ENCODE measurements at regions not wholly inside any gene's neighbourhood (a gene's known extent, or its start where the extent isn't known, plus 50 kb on each side); places are given as distances from the start of the nearest gene placed in this dataset.
"Not testable (repeated sequence)": the region's sequence is repeated elsewhere in the genome, so short reads cannot be mapped to it uniquely, and the experiment has no call there.

DNA sequence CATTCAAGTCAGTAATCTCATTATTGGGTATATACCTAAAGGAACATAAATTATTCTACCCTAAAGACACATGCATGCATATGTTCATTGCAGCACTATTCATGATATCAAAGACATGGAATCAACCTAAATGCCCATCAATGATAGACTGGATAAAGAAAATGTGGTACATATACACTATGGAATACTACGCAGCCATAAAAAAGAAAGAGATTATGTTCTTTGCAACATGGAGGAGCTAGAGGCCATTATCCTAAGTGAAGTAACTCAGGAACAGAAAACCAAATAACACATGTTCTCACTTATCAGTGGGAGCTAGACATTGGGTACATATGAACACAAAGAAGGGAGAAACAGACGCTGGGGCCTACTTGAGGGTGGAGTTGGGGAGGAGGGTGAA lies 471.4 kb downstream of the SIPA1L2 start:
- TF ChIP-seq, protein P1, sequence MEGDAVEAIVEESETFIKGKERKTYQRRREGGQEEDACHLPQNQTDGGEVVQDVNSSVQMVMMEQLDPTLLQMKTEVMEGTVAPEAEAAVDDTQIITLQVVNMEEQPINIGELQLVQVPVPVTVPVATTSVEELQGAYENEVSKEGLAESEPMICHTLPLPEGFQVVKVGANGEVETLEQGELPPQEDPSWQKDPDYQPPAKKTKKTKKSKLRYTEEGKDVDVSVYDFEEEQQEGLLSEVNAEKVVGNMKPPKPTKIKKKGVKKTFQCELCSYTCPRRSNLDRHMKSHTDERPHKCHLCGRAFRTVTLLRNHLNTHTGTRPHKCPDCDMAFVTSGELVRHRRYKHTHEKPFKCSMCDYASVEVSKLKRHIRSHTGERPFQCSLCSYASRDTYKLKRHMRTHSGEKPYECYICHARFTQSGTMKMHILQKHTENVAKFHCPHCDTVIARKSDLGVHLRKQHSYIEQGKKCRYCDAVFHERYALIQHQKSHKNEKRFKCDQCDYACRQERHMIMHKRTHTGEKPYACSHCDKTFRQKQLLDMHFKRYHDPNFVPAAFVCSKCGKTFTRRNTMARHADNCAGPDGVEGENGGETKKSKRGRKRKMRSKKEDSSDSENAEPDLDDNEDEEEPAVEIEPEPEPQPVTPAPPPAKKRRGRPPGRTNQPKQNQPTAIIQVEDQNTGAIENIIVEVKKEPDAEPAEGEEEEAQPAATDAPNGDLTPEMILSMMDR (IDR thresholded peaks at IDR 0.05): not testable (repeated sequence)
- TF ChIP-seq ZFX (IDR thresholded peaks at IDR 0.05; ENCODE audit: borderline replicate concordance): not testable (repeated sequence)

Data from 22Rv1 (cell line).